HepG2 (cell line): ENCODE measurements at regions not wholly inside any gene's neighbourhood (a gene's known extent, or its start where the extent isn't known, plus 50 kb on each side); places are given as distances from the start of the nearest gene placed in this dataset.

Experiments
- GATA4 ChIP-seq: sonication (generic); IDR thresholded peaks from 2 replicates; pipeline ENCODE4 v1.6.1; 2016; ENCODE audit warnings: antibody characterized with exemption, low read depth, borderline replicate concordance
- HOXA5 ChIP-seq: sonication (generic); formaldehyde crosslinking; IDR thresholded peaks from 2 replicates; pipeline ENCODE4 v1.4.0; 2020; ENCODE audit warnings: missing genetic modification reagents
- IKZF1 ChIP-seq: fragments of 450-650 bp; IDR thresholded peaks from 2 replicates; pipeline ENCODE4 v1.7.1; 2016
- MED1 ChIP-seq: sonication (generic); formaldehyde crosslinking; IDR thresholded peaks from 2 replicates; pipeline ENCODE4 v1.4.0; 2020; ENCODE audit warnings: missing genetic modification reagents
- MTA1 ChIP-seq: sonication (generic); formaldehyde crosslinking; IDR thresholded peaks from 2 replicates; pipeline ENCODE4 v1.4.0; 2020; ENCODE audit warnings: missing genetic modification reagents, mild to moderate bottlenecking, borderline replicate concordance
- NFE2L2 ChIP-seq: fragments of 150-350 bp; IDR thresholded peaks from 2 replicates; pipeline ENCODE4 v1.6.1; 2014; ENCODE audit warnings: low read length
- PITX1 ChIP-seq: sonication (generic); formaldehyde crosslinking; IDR thresholded peaks from 2 replicates; pipeline ENCODE4 v1.5.1; 2020; ENCODE audit warnings: mild to moderate bottlenecking, missing genetic modification reagents
- SRSF9 ChIP-seq: fragments of 200-400 bp; formaldehyde crosslinking; IDR thresholded peaks from 2 replicates; pipeline ENCODE4 v1.6.1; 2018; ENCODE audit warnings: borderline replicate concordance, mild to moderate bottlenecking, low read depth, low read length; ENCODE audit not compliant: insufficient read depth, poor library complexity, severe bottlenecking
- TARDBP ChIP-seq: sonication (generic); formaldehyde crosslinking; IDR thresholded peaks from 2 replicates; pipeline ENCODE4 v1.8.0; 2022; ENCODE audit warnings: mild to moderate bottlenecking, missing genetic modification reagents
- TEAD3 ChIP-seq: optimal IDR thresholded peaks from 2 replicates; pipeline ENCODE3; 2016; ENCODE audit warnings: borderline replicate concordance
- TOPORS ChIP-seq: sonication (generic); formaldehyde crosslinking; IDR thresholded peaks from 2 replicates; pipeline ENCODE4 v1.8.0; 2023; ENCODE audit warnings: mild to moderate bottlenecking, missing genetic modification reagents
- ZFX ChIP-seq: sonication (generic); formaldehyde crosslinking; IDR thresholded peaks from 2 replicates; pipeline ENCODE4 v1.4.0; 2020; ENCODE audit warnings: mild to moderate bottlenecking, low read depth, missing genetic modification reagents, moderate library complexity
- ZNF101 ChIP-seq: sonication (generic); formaldehyde crosslinking; IDR thresholded peaks from 2 replicates; pipeline ENCODE4 v1.4.0; 2020; ENCODE audit warnings: mild to moderate bottlenecking, low read depth, missing genetic modification reagents, borderline replicate concordance
- ZNF224 ChIP-seq: sonication (generic); formaldehyde crosslinking; IDR thresholded peaks from 2 replicates; pipeline ENCODE4 v1.5.0; 2020; ENCODE audit warnings: mild to moderate bottlenecking, missing genetic modification reagents
- ZNF24 ChIP-seq: fragments of 450-650 bp; IDR thresholded peaks from 2 replicates; pipeline ENCODE4 v1.6.1; 2017; ENCODE audit warnings: antibody characterized with exemption, mild to moderate bottlenecking
- ZNF530 ChIP-seq: sonication (generic); formaldehyde crosslinking; IDR thresholded peaks from 2 replicates; pipeline ENCODE4 v1.5.0; 2020; ENCODE audit warnings: low read depth, mild to moderate bottlenecking, missing genetic modification reagents
- ZNF570 ChIP-seq: sonication (generic); formaldehyde crosslinking; IDR thresholded peaks from 2 replicates; pipeline ENCODE4 v1.4.0; 2020; ENCODE audit warnings: mild to moderate bottlenecking, missing genetic modification reagents, borderline replicate concordance
- ZNF674 ChIP-seq: sonication (generic); formaldehyde crosslinking; IDR thresholded peaks from 2 replicates; pipeline ENCODE4 v1.5.0; 2020; ENCODE audit warnings: low read depth, mild to moderate bottlenecking, missing genetic modification reagents
- ZNF773 ChIP-seq: sonication (generic); formaldehyde crosslinking; IDR thresholded peaks from 2 replicates; pipeline ENCODE4 v1.4.0; 2020; ENCODE audit warnings: missing genetic modification reagents, borderline replicate concordance
- TF ChIP-seq, protein P1 (sequence below): sonication (generic); formaldehyde crosslinking; IDR thresholded peaks from 2 replicates; pipeline ENCODE4 v1.4.0; 2020; ENCODE audit warnings: mild to moderate bottlenecking, missing genetic modification reagents
- TF ChIP-seq, protein P2 (sequence below), 2 experiments: sonication (generic) in 1 of 2; formaldehyde crosslinking in 1 of 2; IDR thresholded peaks; 2 replicates each; pipeline versions ENCODE4 v1.5.1 to v1.6.1; 2011 to 2020; ENCODE audit warnings: borderline replicate concordance in 1 of 2, low read depth in 1 of 2, low read length in 1 of 2, mild to moderate bottlenecking in 1 of 2, missing genetic modification reagents in 1 of 2, moderate library complexity in 1 of 2
- TF ChIP-seq, protein P3 (sequence below): sonication (generic); formaldehyde crosslinking; IDR thresholded peaks from 2 replicates; pipeline ENCODE4 v1.5.1; 2020; ENCODE audit warnings: missing genetic modification reagents, mild to moderate bottlenecking, borderline replicate concordance
- TF ChIP-seq, protein P4 (sequence below): sonication (generic); formaldehyde crosslinking; IDR thresholded peaks from 2 replicates; pipeline ENCODE4 v1.4.0; 2020; ENCODE audit warnings: missing genetic modification reagents

DNA sequence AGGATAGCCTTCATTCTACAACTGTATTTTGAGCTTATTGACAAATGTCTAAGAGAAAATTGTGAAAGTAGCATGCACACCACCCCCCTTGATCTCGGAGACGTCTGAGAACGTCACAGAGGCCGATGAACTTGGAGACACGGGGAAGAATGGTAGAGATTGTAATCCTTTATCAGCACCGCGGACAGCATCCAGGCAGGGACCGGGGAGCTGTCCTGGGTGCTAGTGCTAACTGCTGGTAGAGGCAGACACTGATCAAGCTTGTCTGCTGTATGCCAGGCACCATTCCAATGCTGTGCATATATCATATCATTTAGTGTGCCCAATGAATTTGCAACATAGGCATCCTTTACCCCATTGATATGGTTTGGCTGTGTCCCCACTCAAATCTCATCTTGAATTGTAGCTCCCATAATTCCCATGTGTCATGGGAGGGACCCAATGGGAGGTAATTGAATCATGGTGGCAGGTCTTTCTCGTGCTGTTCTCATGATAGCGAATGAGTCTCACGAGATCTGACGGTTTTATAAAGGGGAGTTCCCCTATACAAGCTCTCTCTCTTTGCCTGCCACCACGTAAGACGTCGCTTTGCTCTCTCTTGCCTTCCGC, 98.8 kb downstream of the LHX2 start (continued):
- TF ChIP-seq, protein P1, sequence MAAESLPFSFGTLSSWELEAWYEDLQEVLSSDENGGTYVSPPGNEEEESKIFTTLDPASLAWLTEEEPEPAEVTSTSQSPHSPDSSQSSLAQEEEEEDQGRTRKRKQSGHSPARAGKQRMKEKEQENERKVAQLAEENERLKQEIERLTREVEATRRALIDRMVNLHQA (CRISPR knock-in tag) = peak; percentile 96
- TF ChIP-seq IKZF1 = no peak
- TF ChIP-seq ZNF224 (CRISPR knock-in tag) = peak; percentile 84
- TF ChIP-seq TOPORS (CRISPR knock-in tag) = peak; percentile 99
- TF ChIP-seq, protein P2, sequence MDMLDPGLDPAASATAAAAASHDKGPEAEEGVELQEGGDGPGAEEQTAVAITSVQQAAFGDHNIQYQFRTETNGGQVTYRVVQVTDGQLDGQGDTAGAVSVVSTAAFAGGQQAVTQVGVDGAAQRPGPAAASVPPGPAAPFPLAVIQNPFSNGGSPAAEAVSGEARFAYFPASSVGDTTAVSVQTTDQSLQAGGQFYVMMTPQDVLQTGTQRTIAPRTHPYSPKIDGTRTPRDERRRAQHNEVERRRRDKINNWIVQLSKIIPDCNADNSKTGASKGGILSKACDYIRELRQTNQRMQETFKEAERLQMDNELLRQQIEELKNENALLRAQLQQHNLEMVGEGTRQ (IDR thresholded peaks at IDR 0.05; ENCODE audit: low read depth, low read length) = no peak
- TF ChIP-seq, protein P2 (CRISPR knock-in tag; IDR thresholded peaks at IDR 0.05; ENCODE audit: borderline replicate concordance) = peak; percentile 48; the same call in 1 of the 2 replicates
- TF ChIP-seq GATA4 = no peak
- peak; percentile 99; the same call in 1 of the 2 replicates for TF ChIP-seq ZNF674 (CRISPR knock-in tag)
- TF ChIP-seq HOXA5 (CRISPR knock-in tag) = peak; percentile 100
- TF ChIP-seq PITX1 (CRISPR knock-in tag) = peak; percentile 99
- TF ChIP-seq ZNF24 = no peak
- peak; percentile 98; the same call in 1 of the 2 replicates for TF ChIP-seq ZNF101 (CRISPR knock-in tag)
- TF ChIP-seq TARDBP (CRISPR knock-in tag) = peak; percentile 82
- TF ChIP-seq, protein P3, sequence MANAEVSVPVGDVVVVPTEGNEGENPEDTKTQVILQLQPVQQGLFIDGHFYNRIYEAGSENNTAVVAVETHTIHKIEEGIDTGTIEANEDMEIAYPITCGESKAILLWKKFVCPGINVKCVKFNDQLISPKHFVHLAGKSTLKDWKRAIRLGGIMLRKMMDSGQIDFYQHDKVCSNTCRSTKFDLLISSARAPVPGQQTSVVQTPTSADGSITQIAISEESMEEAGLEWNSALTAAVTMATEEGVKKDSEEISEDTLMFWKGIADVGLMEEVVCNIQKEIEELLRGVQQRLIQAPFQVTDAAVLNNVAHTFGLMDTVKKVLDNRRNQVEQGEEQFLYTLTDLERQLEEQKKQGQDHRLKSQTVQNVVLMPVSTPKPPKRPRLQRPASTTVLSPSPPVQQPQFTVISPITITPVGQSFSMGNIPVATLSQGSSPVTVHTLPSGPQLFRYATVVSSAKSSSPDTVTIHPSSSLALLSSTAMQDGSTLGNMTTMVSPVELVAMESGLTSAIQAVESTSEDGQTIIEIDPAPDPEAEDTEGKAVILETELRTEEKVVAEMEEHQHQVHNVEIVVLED (CRISPR knock-in tag) = peak; percentile 66
- TF ChIP-seq ZNF773 = peak; percentile 100
- no peak for TF ChIP-seq SRSF9
- TF ChIP-seq, protein P4, sequence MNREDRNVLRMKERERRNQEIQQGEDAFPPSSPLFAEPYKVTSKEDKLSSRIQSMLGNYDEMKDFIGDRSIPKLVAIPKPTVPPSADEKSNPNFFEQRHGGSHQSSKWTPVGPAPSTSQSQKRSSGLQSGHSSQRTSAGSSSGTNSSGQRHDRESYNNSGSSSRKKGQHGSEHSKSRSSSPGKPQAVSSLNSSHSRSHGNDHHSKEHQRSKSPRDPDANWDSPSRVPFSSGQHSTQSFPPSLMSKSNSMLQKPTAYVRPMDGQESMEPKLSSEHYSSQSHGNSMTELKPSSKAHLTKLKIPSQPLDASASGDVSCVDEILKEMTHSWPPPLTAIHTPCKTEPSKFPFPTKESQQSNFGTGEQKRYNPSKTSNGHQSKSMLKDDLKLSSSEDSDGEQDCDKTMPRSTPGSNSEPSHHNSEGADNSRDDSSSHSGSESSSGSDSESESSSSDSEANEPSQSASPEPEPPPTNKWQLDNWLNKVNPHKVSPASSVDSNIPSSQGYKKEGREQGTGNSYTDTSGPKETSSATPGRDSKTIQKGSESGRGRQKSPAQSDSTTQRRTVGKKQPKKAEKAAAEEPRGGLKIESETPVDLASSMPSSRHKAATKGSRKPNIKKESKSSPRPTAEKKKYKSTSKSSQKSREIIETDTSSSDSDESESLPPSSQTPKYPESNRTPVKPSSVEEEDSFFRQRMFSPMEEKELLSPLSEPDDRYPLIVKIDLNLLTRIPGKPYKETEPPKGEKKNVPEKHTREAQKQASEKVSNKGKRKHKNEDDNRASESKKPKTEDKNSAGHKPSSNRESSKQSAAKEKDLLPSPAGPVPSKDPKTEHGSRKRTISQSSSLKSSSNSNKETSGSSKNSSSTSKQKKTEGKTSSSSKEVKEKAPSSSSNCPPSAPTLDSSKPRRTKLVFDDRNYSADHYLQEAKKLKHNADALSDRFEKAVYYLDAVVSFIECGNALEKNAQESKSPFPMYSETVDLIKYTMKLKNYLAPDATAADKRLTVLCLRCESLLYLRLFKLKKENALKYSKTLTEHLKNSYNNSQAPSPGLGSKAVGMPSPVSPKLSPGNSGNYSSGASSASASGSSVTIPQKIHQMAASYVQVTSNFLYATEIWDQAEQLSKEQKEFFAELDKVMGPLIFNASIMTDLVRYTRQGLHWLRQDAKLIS (CRISPR knock-in tag) = peak; percentile 99
- TF ChIP-seq ZNF530 (CRISPR knock-in tag) = peak; percentile 99
- peak; percentile 31; the same call in 1 of the 2 replicates for TF ChIP-seq ZFX (CRISPR knock-in tag)
- no peak for TF ChIP-seq MTA1 (CRISPR knock-in tag)
- peak; percentile 95 for TF ChIP-seq MED1
- no peak for TF ChIP-seq NFE2L2
- peak; percentile 96 for TF ChIP-seq TEAD3 (CRISPR knock-in tag)
- TF ChIP-seq ZNF570 (CRISPR knock-in tag) = peak; percentile 98
